GM13977 (cell line): ENCODE measurements at regions not wholly inside any gene's neighbourhood (a gene's known extent, or its start where the extent isn't known, plus 50 kb on each side); places are given as distances from the start of the nearest gene placed in this dataset.

Experiments used
- DNase-seq: peaks from one replicate; pipeline ENCODE4 v3.0.0; 2012; ENCODE audit warnings: low spot score
- CTCF ChIP-seq: IDR thresholded peaks from 2 replicates; pipeline ENCODE4 v1.5.1; 2012; ENCODE audit warnings: mild to moderate bottlenecking, control low read depth; ENCODE audit not compliant: insufficient read depth; ENCODE audit errors: extremely low read depth, missing control alignments
- in situ Hi-C: fragments of 300-500 bp; cut with MboI; formaldehyde crosslinking; loops from one replicate; pipeline ENCODE4 v1.12.0; 2022; ENCODE audit warnings: low sequenced_read_pairs, low pct_unique_long_range_greater_than_20kb, mixed read lengths, inconsistent platforms; ENCODE audit not compliant: unreplicated experiment

- in situ Hi-C loops, result loop anchor here (25.0 kb wide), 1 partner anchor 197 kb away; the partner anchor contains the start of genes BANF2 and RRBP1
- TF ChIP-seq CTCF, result no peak
- DNase-seq, result no peak
Observed at GRCh38 chr20:17884307-17885003, 84.1 kb downstream of the SNX5 start.

- no peak for TF ChIP-seq CTCF
- in situ Hi-C loops, result loop anchor here (25.0 kb wide), 1 partner anchor 196 kb away; the partner anchor contains the start of genes BANF2 and RRBP1
- no peak for DNase-seq
Observed at GRCh38 chr20:17883592-17884306, 84.8 kb downstream of the SNX5 start.

GRCh38 chr20:17882834-17883591, 85.6 kb downstream of the SNX5 start:
- in situ Hi-C loops, result loop anchor here (25.0 kb wide), 1 partner anchor 196 kb away; the partner anchor contains the start of genes BANF2 and RRBP1
- no peak for DNase-seq
- TF ChIP-seq CTCF, result no peak

- no peak for TF ChIP-seq CTCF
- in situ Hi-C loops, result loop anchor here (25.0 kb wide), 1 partner anchor 195 kb away; the partner anchor contains the start of genes BANF2 and RRBP1
- no peak for DNase-seq
Observed at GRCh38 chr20:17882065-17882833, 86.3 kb downstream of the SNX5 start.

- in situ Hi-C loops, result loop anchor here (25.0 kb wide), 1 partner anchor 194 kb away; the partner anchor contains the start of genes BANF2 and RRBP1
- DNase-seq, result no peak
Observed at GRCh38 chr20:17881741-17882064, 86.9 kb downstream of the SNX5 start.

More at GRCh38 chr20:17881741-17882064, 86.9 kb downstream of the SNX5 start:
- TF ChIP-seq CTCF, result no peak
